ENCODE measurements at regions not wholly inside any gene's neighbourhood (a gene's known extent, or its start where the extent isn't known, plus 50 kb on each side); places are given as distances from the start of the nearest gene placed in this dataset.

- no peak overlapping the region for H3K27ac ChIP-seq (ENCODE audit: low read depth, low read length, poor library complexity, severe bottlenecking)
- intact Hi-C loops (cut with micrococcal nuclease; ENCODE audit: unreplicated experiment): loop anchor here (5.0 kb wide), 1 partner anchor 59 kb away; no protein-coding TSS in a partner anchor
- no peak for DNase-seq (ENCODE audit: low spot score)
- BruUV-seq (replicated peaks): no TSS peak
- no peak for TF ChIP-seq EZH2 (IDR thresholded peaks at IDR 0.05; ENCODE audit: borderline replicate concordance, low read depth, low read length, poor library complexity, severe bottlenecking)
- TF ChIP-seq, protein P1, sequence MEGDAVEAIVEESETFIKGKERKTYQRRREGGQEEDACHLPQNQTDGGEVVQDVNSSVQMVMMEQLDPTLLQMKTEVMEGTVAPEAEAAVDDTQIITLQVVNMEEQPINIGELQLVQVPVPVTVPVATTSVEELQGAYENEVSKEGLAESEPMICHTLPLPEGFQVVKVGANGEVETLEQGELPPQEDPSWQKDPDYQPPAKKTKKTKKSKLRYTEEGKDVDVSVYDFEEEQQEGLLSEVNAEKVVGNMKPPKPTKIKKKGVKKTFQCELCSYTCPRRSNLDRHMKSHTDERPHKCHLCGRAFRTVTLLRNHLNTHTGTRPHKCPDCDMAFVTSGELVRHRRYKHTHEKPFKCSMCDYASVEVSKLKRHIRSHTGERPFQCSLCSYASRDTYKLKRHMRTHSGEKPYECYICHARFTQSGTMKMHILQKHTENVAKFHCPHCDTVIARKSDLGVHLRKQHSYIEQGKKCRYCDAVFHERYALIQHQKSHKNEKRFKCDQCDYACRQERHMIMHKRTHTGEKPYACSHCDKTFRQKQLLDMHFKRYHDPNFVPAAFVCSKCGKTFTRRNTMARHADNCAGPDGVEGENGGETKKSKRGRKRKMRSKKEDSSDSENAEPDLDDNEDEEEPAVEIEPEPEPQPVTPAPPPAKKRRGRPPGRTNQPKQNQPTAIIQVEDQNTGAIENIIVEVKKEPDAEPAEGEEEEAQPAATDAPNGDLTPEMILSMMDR (conservative IDR thresholded peaks at IDR 0.05; ENCODE audit: low read depth, low read length): no peak
- no peaks in the 10 kb centered on the region for H3K9me3 ChIP-seq (ENCODE audit: low read depth, low read length, poor library complexity, severe bottlenecking)
- H3K4me1 ChIP-seq (ENCODE audit: insufficient read depth, low read length, poor library complexity, severe bottlenecking): no peaks in the 10 kb centered on the region
- no peak overlapping the region for H3K4me3 ChIP-seq (ENCODE audit: low read depth, low read length, poor library complexity, severe bottlenecking)
- H3K27me3 ChIP-seq (replicated peaks; ENCODE audit: insufficient read depth, low read depth, low read length, poor library complexity): no peaks in the 10 kb centered on the region
- no peaks in the 10 kb centered on the region for H3K36me3 ChIP-seq (ENCODE audit: insufficient read depth, low read length, poor library complexity, severe bottlenecking)
- POLR2A ChIA-PET (ENCODE audit: low non-redundant PET): no interaction called here
- CTCF ChIA-PET: no interaction called here
Observed at GRCh38 chrX:69371159-69371558, 133.0 kb upstream of the NALF2 start.

DNA sequence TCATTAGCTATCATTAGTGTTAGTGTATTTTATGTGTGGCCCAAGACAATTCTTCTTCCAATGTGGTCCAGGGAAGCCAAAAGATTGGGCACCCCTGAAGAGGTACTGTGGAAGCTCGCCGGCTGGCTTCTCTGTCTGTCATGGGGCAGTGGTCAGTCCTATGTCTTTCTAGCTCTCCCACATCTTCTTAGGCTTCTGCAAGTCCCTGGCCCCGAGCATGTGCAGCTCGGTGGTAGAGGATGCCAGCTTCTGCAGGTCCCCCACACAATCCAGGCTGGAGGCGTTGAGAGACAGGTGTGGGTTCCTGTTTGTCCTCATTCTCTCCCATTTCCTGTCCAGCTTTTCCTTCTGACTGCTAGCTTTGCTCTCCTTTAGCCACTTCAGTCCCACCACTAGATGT is 134.1 kb upstream of the NALF2 start:
- no peak for TF ChIP-seq EZH2 (IDR thresholded peaks at IDR 0.05; ENCODE audit: borderline replicate concordance, low read depth, low read length, poor library complexity, severe bottlenecking)
- TF ChIP-seq, protein P1 (conservative IDR thresholded peaks at IDR 0.05; ENCODE audit: low read depth, low read length): no peak
- no TSS peak for BruUV-seq (replicated peaks)
- H3K27ac ChIP-seq (ENCODE audit: low read depth, low read length, poor library complexity, severe bottlenecking): no peak overlapping the region
- no peaks in the 10 kb centered on the region for H3K9me3 ChIP-seq (ENCODE audit: low read depth, low read length, poor library complexity, severe bottlenecking)
- CTCF ChIA-PET: interaction anchor here (0.6 kb wide), 1 partner anchor 55 kb away, joined by 3 read pairs; no protein-coding TSS in a partner anchor
- H3K27me3 ChIP-seq (replicated peaks; ENCODE audit: insufficient read depth, low read depth, low read length, poor library complexity): no peaks in the 10 kb centered on the region
- H3K4me3 ChIP-seq (ENCODE audit: low read depth, low read length, poor library complexity, severe bottlenecking): no peak overlapping the region
- intact Hi-C loops (cut with micrococcal nuclease; ENCODE audit: unreplicated experiment): loop anchor here (5.0 kb wide), 1 partner anchor 58 kb away; no protein-coding TSS in a partner anchor
- no peaks in the 10 kb centered on the region for H3K4me1 ChIP-seq (ENCODE audit: insufficient read depth, low read length, poor library complexity, severe bottlenecking)
- no peak for DNase-seq (ENCODE audit: low spot score)
- H3K36me3 ChIP-seq (ENCODE audit: insufficient read depth, low read length, poor library complexity, severe bottlenecking): no peaks in the 10 kb centered on the region
- POLR2A ChIA-PET (ENCODE audit: low non-redundant PET): no interaction called here

GRCh38 chrX:69366183-69366582 is 137.9 kb upstream of the NALF2 start:
- CTCF ChIA-PET: no interaction called here
- H3K36me3 ChIP-seq (ENCODE audit: insufficient read depth, low read length, poor library complexity, severe bottlenecking): no peaks in the 10 kb centered on the region

More at GRCh38 chrX:69366183-69366582, 137.9 kb upstream of the NALF2 start:
- intact Hi-C loops (cut with micrococcal nuclease; ENCODE audit: unreplicated experiment): no loop called here
- no TSS peak for BruUV-seq (replicated peaks)
- no peak for DNase-seq (ENCODE audit: low spot score)
- no peak overlapping the region for H3K4me3 ChIP-seq (ENCODE audit: low read depth, low read length, poor library complexity, severe bottlenecking)
- no peaks in the 10 kb centered on the region for H3K27me3 ChIP-seq (replicated peaks; ENCODE audit: insufficient read depth, low read depth, low read length, poor library complexity)
- peaks cover 13% of the 10 kb centered on the region for H3K4me1 ChIP-seq (ENCODE audit: insufficient read depth, low read length, poor library complexity, severe bottlenecking)
- POLR2A ChIA-PET (ENCODE audit: low non-redundant PET): no interaction called here
- no peak for TF ChIP-seq EZH2 (IDR thresholded peaks at IDR 0.05; ENCODE audit: borderline replicate concordance, low read depth, low read length, poor library complexity, severe bottlenecking)
- TF ChIP-seq, protein P1 (conservative IDR thresholded peaks at IDR 0.05; ENCODE audit: low read depth, low read length): no peak
- no peak overlapping the region for H3K27ac ChIP-seq (ENCODE audit: low read depth, low read length, poor library complexity, severe bottlenecking)
- H3K9me3 ChIP-seq (ENCODE audit: low read depth, low read length, poor library complexity, severe bottlenecking): no peaks in the 10 kb centered on the region

Measured in A673 (cell line).